H1 (cell line): ENCODE measurements at regions not wholly inside any gene's neighbourhood (a gene's known extent, or its start where the extent isn't known, plus 50 kb on each side); places are given as distances from the start of the nearest gene placed in this dataset.

Source experiments
- EP300 ChIP-seq, 2 experiments: IDR thresholded peaks; 1 replicate in 1 of 2; 2 replicates in 1 of 2; pipeline ENCODE4 v1.6.1; 2011 to 2012; ENCODE audit warnings: low read depth in 2 of 2, low read length in 2 of 2, mild to moderate bottlenecking in 2 of 2, borderline replicate concordance in 1 of 2, inconsistent platforms in 1 of 2, moderate library complexity in 1 of 2
- JUN ChIP-seq: IDR thresholded peaks from 2 replicates; pipeline ENCODE4 v1.6.1; 2011; ENCODE audit warnings: low read depth, mild to moderate bottlenecking, improper control_type of control experiment, low read length
- POLR2A ChIP-seq, 2 experiments: IDR thresholded peaks; 1 replicate in 1 of 2; 2 replicates in 1 of 2; pipeline ENCODE4 v1.6.1; 2011; ENCODE audit warnings: low read depth in 2 of 2, low read length in 2 of 2, mild to moderate bottlenecking in 2 of 2; ENCODE audit errors: control extremely low read depth in 1 of 2
- POLR2AphosphoS5 ChIP-seq: IDR thresholded peaks from 2 replicates; pipeline ENCODE4 v1.6.1; 2011; ENCODE audit warnings: low read depth, low read length
- SIN3A ChIP-seq, 2 experiments: IDR thresholded peaks in 1 of 2; conservative IDR thresholded peaks in 1 of 2; 2 replicates each; pipeline ENCODE4 v1.6.1; 2011 to 2012; ENCODE audit warnings: low read length in 2 of 2, improper control_type of control experiment in 1 of 2, low read depth in 1 of 2, mild to moderate bottlenecking in 1 of 2
- SP2 ChIP-seq: IDR thresholded peaks from 2 replicates; pipeline ENCODE4 v1.6.1; 2012; ENCODE audit warnings: mild to moderate bottlenecking, low read length, inconsistent platforms
- TAF1 ChIP-seq: IDR thresholded peaks from 2 replicates; pipeline ENCODE4 v1.6.1; 2011; ENCODE audit warnings: mild to moderate bottlenecking, low read depth, low read length
- TCF12 ChIP-seq: IDR thresholded peaks from 2 replicates; pipeline ENCODE4 v1.6.1; 2011; ENCODE audit warnings: low read depth, mild to moderate bottlenecking, low read length
- TEAD4 ChIP-seq: IDR thresholded peaks from 2 replicates; pipeline ENCODE4 v1.6.1; 2012; ENCODE audit warnings: low read depth, low read length, inconsistent platforms, mixed read lengths
- TF ChIP-seq, protein P1 (sequence below), 3 experiments: IDR thresholded peaks; 1 replicate in 2 of 3; 2 replicates in 1 of 3; pipeline versions ENCODE4 v1.5.1 to v1.6.1; 2011; ENCODE audit warnings: low read length in 3 of 3, mild to moderate bottlenecking in 3 of 3, inconsistent platforms in 2 of 3, low read depth in 1 of 3, moderate library complexity in 1 of 3; ENCODE audit not compliant: insufficient read depth in 1 of 3; ENCODE audit errors: control extremely low read depth in 1 of 3
- TF ChIP-seq, protein P2 (sequence below): IDR thresholded peaks from 2 replicates; pipeline ENCODE4 v1.6.1; 2011; ENCODE audit warnings: low read length, improper control_type of control experiment

DNA sequence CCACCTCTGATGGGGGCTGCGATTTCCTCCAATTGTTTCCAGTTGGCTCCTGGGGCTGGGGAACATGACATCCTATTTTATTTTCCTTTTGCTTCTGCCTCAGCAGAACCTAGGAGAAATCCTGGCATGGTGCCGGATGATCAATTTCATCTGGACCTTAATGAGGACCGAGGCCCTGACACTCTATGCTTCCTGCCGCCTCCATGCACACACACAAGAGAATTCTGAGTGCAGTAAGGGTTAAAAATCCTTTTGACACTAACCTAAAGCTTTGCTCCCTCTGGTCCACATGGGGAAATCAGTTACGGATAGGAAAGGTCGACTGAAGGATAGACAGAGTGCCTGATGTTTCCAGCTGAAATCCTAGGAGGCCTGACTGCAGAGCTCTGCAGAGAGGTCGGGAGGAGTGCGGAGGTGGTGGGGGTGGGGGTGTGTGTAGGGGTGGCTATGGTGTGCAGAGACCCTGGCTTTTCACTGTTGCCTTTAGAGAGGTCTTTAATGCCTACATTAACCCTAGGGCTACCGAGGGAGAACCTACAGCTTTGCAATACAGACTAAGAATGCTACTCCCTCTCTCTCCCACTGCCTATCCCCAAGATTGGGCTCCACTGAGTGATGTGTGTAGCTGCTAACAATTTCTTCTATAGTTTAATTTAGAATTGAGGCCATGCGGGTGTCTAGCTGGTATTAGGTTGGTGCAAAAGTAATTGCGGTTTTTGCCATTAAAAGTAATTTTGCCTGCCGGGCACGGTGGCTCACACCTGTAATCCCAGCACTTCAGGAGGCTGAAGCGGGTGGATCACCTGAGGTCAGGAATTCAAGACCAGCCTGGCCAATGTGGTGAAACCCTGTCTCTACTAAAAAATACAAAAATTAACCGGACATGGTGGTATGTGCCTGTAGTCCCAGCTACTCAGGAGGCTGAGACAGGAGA, 53.6 kb upstream of the INCENP start:
- TF ChIP-seq TCF12 (no peak), EP300 (IDR thresholded peaks at IDR 0.05; ENCODE audit: borderline replicate concordance in 1 of 2, low read depth in 2 of 2, low read length in 2 of 2) (no peak), POLR2A (IDR thresholded peaks at IDR 0.05; ENCODE audit: control extremely low read depth in 1 of 2, low read depth in 2 of 2, low read length in 2 of 2) (no peak), JUN (no peak), POLR2AphosphoS5 (no peak), TAF1 (no peak), SIN3A (conservative IDR thresholded peaks at IDR 0.05 in 1 of 2, IDR thresholded peaks at IDR 0.05 in 1 of 2; ENCODE audit: low read depth in 1 of 2, low read length in 2 of 2) (no peak), TEAD4 (no peak), SP2 (no peak)
- TF ChIP-seq, protein P1, sequence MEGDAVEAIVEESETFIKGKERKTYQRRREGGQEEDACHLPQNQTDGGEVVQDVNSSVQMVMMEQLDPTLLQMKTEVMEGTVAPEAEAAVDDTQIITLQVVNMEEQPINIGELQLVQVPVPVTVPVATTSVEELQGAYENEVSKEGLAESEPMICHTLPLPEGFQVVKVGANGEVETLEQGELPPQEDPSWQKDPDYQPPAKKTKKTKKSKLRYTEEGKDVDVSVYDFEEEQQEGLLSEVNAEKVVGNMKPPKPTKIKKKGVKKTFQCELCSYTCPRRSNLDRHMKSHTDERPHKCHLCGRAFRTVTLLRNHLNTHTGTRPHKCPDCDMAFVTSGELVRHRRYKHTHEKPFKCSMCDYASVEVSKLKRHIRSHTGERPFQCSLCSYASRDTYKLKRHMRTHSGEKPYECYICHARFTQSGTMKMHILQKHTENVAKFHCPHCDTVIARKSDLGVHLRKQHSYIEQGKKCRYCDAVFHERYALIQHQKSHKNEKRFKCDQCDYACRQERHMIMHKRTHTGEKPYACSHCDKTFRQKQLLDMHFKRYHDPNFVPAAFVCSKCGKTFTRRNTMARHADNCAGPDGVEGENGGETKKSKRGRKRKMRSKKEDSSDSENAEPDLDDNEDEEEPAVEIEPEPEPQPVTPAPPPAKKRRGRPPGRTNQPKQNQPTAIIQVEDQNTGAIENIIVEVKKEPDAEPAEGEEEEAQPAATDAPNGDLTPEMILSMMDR (IDR thresholded peaks at IDR 0.05; ENCODE audit: control extremely low read depth in 1 of 3, insufficient read depth in 1 of 3, low read depth in 1 of 3, low read length in 3 of 3): no peak
- TF ChIP-seq, protein P2, sequence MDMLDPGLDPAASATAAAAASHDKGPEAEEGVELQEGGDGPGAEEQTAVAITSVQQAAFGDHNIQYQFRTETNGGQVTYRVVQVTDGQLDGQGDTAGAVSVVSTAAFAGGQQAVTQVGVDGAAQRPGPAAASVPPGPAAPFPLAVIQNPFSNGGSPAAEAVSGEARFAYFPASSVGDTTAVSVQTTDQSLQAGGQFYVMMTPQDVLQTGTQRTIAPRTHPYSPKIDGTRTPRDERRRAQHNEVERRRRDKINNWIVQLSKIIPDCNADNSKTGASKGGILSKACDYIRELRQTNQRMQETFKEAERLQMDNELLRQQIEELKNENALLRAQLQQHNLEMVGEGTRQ: no peak
